ENCODE measurements at regions not wholly inside any gene's neighbourhood (a gene's known extent, or its start where the extent isn't known, plus 50 kb on each side); places are given as distances from the start of the nearest gene placed in this dataset.

DNA sequence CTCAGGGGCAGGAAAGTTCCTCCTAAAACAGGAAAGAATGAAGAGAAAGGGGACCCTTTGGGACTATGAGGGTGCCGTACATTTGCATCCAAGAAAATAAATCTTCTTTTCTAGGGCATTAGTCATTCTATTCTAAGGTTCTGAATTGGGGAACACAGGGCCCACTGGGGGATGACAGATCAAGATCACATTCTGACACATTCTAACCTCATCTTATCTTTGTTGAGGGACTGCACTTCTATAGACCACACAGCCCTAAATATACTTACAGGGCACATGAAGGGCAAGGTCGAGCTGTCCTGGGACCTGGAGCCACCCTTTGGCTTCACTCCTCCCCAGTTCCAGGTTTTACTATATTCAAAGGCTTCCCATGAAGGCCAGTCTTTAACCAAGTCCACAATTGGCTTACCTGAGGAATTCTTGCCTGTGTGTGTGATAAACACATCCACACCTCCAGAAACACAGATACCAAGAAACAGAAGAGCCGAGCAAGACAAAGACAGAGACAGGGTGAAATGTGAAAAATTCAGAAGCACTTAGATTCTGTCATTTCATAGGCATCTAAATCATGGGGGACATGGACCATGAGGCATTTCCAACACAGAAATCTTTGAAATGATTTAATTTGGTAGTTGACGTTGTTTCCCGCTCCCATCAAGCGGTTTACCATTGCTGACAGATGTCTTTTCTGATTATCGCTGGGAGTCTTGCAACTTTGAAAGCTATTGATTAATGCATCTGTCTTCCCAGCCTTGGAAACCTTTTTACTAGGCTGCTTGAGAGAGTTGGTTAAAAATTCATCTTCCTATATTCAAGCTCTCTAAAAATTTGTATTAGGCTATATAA is 75.8 kb downstream of the CCDC71L start:
- TF ChIP-seq CTCF (IDR thresholded peaks at IDR 0.05) (no peak), POLR2A (IDR thresholded peaks at IDR 0.05) (no peak), EP300 (IDR thresholded peaks at IDR 0.05) (no peak)
